ENCODE measurements at regions not wholly inside any gene's neighbourhood (a gene's known extent, or its start where the extent isn't known, plus 50 kb on each side); places are given as distances from the start of the nearest gene placed in this dataset.
"Not testable (repeated sequence)": the region's sequence is repeated elsewhere in the genome, so short reads cannot be mapped to it uniquely, and the experiment has no call there.

DNA sequence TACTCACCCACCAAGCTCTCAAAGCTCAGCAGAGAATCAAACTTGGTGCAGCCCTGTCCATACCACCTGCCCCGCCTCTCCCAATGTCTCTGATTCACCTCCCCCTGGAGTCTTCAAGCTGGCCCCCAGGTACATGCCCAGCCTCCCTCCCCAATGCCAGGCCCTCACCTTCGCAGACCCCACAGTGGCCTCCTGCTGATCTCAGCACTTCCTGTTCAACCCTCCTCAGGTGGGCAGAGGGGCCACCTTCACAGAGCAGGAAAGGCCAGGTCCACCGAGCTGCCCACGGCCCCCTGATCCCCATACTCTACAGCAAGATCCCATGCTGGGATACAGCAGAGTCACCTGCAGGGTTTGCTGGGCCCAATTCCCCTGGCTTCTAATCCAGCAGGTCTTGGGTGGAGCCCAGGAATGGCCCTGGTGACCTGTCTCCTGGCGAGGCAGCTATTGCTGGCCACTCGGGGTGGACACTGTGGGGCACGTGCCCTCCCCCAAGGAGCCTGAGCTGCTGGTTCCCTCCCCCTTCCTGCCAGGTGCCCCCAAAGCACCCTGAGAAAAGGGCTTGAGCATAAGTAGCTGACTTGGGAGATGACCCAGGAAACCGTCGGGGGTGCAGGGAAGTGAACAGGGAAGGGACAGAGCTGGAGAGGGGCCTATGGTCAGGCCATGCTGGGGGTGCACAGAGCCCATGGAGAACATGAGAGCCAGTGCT is 150.7 kb downstream of the BRD1 start:
- no peak for DNase-seq (ENCODE audit: low read depth)

DNA sequence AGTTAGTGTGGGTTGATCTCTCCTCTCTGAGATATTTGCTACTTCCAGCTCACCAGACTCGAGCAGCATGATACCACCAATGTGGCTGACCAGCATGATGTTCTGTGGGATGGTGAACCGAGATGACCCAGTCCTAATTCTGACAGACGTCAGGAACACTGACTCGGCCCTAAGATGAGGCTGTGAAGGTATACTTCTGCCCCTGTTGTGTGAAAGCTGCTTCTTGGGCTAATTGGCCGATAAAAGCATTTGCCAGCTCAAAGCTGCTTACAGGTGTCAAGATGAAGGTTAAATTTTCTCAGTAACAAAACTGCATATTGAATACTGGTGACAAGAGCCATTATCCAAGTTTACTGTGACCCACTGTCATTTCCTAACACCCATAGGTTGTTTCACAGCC is 151.4 kb downstream of the BRD1 start:
- DNase-seq (ENCODE audit: low read depth), result no peak

DNA sequence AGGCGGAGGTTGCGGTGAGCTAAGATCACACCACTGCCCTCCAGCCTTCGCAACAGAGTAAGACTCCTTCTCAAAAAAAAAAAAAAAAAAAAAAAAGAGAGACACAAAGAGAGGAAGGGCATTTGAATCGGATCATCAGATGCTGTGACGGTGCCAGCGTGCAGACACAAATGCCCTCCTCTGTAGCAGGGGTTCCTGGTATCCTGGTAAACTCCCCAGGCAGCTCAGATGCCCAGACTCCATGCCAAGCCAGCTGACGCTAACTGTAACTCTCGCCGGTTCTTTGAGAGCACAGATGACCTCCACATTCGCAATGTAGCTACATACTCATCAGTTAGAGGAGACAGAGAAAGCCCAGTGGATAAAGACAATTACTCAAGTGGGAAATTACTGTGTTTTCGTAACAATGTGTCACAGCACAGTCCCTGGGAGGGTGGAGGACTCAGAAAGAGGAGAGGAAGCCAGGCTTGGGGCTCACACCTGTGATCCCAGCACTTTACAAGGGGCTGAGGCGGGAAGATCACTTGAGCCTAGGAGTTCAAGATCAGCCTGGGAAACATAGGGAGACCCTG is 153.1 kb downstream of the BRD1 start:
- DNase-seq (ENCODE audit: low read depth), result no peak

DNA sequence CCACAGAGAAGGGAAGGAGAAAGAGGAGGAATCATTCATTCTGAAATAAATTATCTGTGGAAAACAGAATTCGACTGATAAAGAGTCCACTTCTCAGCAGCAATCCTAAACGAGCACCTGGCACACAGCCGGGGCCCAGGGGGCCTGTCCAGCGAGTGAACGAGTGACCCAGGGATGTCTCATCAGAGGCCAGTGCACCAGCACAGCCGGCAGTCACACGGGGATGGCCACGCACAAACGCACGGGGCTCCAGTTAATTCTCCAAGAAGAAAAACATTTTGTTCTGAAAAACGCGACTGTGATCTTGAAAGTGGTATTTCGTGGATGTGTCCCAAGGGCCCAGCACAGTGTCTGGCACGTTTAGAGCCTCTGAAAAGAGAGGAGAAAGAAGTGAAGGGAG is 154.6 kb downstream of the BRD1 start:
- no peak for DNase-seq (ENCODE audit: low read depth)

DNA sequence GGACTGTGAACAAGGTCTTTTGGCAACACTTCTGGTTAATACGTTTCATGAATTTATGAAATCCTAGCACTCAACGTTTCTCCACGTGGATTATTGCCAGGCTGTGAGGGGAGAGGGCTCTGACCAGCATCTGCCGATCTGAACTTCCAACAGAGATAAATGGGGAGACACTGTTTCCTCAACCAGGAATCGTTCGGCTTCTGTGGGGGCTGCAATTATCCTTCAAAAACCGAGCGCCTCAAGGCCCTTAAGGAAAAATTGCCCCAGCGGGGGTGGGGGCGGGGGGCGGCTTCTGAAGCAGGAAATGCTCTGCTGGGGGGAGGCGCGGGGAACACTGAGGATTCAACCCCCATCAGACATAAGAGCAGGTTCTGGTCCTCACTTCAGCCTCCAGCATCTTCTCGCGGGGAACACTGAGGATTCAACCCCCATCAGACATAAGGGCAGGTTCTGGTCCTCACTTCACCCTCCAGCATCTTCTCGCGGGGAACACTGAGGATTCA is 155.6 kb downstream of the BRD1 start:
- no peak for DNase-seq (ENCODE audit: low read depth)

DNA sequence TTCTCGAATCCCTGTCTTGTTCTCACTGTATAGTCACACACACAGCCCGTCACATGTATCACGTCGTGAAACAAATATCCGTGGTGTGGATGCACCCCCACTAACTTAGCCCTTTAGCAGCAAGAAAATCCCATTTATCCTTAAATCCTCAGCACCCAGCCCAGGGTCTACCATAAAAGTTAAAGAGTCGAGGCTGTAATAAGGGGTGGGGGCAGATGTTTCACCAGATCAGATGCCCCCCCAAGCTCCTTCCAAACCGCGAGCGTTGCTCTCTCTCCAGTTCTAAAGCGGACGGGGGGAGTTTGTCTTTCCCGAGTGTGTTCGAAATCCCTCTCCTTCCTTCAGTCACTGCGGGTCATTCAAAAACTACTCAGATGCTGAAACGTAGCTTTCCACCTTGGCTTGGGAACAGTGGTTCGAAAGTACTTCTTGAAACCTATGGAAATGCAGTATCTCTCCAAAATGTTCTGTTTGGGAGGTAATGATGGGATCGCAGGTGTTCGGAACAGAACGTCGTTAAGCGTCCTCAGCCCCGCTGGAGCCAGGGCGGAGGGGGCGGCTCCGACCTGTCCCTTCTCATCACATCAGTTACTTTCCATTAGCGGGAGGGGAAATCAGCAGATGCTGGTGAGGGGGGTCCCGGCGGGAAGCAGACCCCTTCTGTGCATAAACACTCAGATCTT is 156.2 kb downstream of the BRD1 start:
- DNase-seq (ENCODE audit: low read depth), result no peak

DNA sequence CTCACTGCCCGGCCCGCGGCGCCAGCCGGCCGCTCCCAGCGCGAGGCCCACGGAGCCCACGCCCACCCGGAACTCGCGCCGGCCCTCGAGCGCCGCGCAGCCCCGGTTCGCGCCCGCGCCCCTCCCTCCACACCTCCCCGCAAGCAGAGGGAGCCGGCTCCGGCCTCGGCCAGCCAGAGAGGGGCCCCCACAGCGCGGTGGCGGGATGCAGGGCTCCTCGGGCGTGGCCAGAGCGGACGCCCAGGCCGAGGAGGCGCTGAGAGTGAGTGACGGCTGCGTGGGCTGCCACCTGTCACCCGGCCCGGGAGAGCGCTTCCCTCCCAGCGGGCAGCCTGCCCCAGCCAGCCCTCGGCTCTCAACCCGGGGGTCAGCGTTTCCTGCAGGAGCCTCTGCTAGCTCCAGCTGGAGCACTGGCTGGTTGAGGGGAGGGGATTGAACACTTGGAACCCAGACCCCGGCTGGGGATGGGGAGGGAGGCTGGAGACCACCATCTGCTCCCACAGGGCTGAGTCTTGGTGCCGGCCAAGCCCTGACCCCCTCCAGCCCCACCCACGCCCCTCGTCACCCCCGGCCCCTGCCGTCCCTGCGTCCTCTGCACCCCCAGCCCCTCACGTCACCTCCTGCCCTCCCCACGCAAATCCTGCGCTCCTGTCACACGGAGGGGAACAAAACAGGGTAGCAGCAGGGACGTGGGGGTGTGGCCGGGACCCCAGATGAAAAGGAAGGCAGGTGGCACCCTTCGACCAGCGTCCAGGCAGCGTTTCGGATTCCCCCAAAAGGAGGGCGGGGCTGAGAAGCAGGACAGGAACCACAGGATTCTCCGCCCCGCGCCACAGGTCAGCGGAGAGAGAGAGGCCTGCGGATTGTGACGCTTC is 157.0 kb downstream of the BRD1 start:
- no peak for DNase-seq (ENCODE audit: low read depth)

DNA sequence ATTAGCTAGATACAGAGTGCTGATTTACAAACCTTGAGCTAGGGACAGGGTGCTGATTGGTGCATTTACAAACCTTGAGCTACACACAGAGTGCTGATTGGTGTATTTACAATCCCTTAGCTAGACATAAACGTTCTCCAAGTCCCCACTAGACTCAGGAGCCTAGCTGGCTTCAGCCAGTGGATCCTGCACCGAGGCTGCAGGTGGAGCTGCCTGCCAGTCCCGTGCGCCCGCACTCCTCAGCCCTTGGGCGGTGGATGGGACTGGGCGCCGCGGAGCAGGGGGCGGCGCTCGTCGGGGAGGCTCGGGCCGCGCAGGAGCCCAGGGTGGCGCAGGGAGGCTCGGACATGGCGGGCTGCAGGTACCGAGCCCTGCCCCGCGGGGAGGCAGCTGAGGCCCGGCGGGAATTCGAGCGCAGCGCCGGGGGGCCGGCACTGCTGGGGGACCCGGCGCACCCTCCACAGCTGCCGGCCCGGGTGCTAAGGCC is 157.7 kb downstream of the BRD1 start:
- not testable (repeated sequence) for DNase-seq (ENCODE audit: low read depth)

DNA sequence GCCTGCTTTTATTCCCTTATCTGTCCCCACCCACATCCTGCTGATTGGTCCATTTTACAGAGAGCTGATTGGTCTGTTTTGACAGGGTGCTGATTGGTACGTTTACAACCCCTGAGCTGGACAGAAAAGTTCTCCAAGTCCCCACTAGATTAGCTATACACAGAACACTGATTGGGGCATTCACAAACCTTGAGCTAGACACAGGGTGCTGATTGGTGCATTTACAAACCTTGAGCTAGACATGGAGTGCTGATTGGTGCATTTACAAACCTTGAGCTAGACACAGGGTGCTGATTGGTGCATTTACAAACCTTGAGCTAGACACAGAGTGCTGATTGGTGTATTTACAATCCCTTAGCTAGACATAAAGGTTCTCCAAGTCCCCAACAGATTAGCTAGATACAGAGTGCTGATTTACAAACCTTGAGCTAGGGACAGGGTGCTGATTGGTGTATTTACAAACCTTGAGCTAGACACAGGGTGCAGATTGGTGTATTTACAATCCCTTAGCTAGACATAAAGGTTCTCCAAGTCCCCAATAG is 158.2 kb downstream of the BRD1 start:
- not testable (repeated sequence) for DNase-seq (ENCODE audit: low read depth)

DNA sequence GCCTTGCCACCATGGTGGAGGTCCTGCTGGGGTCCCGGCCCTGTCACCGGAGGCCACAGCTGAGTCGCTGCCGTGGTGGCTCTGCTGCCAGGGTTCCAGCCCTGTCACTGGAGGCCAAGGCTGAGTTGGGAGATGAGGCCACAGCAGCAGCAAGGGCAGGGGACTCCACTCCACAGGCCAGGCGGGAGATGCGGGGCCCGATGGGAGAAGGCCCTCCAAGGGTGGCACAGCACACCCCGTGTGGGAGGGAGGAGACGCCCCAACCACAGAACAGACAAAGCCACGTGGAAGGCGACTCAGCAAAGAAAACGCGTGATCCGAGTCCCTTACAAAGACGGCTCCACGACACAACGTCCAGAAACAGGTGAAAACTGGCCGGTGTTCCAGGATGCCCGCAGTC is 159.3 kb downstream of the BRD1 start:
- DNase-seq (ENCODE audit: low read depth), result no peak

DNA sequence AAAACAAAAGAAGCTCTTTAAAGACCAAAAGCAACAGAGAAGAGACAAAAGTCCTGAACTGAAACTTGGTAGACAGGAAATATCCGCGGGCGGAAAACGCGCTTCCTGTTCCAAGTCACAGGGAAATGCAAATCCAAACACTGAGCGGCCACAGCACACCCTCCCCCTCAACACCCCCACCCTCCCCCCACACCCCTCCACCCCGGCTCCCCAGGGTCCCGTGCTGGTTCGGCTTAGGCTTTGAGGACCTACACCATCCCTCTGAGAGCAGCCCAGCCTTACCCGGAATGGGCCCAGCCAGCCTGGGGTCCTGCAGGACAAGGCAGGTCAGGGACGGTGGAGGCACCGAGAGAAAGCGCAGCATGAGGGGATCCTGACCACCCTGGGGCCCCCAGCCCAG is 160.4 kb downstream of the BRD1 start:
- no peak for DNase-seq (ENCODE audit: low read depth)

DNA sequence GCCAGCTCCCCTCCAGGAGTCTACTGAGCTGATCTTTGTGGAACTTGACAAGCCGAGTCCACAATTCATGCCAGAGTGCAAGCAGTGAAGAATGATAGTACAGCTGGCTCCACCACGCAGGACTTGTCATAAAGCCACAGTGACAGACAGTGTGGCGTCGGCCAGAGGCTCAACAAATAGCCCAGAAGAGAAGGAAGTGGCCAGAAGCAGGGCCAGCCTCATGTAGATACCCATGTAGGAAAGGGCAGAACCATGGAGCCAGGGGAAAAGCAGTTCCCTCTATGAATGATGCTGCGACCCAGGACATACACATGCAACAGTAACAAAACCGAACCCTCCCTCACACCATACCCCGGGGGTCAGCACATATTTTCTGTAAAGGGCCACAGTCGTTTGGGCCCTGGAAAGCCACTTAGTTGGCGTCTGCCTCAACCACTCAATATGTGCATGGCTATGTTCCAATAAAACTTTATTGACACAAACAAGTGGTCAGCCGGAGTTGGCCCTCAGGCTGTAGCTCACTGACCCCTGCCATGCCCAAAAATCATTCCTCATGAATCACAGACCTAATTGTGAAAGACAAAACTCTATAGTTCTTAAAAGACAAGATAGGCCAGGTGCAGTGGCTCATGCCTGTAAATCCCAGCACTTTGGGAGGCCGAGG is 161.4 kb downstream of the BRD1 start:
- no peak for DNase-seq (ENCODE audit: low read depth)

DNA sequence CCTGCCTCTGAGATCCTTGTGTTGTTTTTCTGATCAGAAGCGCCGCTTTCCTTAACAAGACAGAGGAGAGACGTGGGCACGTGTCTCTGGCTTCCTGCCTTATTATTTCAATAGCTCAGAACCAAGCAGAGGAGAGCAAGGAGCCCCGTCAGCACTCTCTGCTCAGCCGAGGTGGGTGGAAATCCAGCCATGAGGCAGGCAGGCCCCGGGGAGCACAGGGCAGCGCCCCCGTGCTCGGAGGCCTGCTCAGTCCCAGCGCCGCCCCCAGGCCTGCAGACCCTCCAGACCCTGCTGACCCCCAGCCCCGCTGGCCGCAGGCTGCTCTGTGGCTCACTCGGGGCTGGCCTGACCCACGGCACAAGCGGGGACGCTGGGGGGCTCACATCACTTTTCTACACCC is 162.8 kb downstream of the BRD1 start:
- no peak for DNase-seq (ENCODE audit: low read depth)

DNA sequence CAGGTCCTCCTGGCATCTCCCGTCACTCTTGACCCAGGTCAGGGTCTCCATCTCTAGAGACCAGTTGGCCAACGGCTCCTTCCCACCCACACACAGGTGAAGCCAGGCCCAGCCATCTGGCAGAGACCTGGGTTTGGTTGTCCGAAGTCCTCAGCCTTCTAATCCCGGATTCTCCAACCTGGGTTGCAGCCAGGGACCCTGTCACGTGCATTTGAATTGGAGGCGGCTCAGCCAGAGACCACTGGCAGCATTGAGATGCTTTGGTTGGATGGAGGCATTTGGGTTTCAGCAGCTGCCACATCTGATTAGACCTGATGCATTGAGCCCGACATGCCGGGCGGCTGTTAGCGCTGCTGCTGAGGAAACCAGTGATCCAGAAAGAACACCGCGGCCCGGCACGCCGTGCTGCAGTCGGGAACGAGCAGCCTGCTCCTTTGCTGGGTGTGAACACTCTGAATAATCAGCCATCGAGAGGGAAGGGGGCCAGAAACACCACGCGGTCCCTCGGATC is 163.2 kb downstream of the BRD1 start:
- no peak for DNase-seq (ENCODE audit: low read depth)

DNA sequence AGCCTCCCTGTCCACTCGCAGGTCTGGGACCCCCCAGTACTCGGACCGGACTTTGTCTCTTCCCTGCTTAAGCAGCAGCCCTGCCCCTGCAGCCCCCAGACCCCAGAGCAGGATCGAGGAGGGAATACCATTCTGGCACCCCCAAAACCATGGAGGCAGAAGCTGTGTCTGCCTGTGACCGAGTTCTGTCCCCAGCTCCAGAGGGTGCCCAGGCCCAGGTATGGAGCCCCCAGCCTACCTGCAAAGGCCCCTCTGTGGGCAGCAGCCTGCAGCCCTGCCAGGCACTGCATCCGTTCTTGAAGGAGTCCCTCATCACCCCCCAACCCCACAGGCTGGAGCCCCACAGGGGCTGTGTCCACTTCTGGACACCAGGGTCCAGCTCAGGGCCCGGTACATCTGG is 163.8 kb downstream of the BRD1 start:
- no peak for DNase-seq (ENCODE audit: low read depth)

DNA sequence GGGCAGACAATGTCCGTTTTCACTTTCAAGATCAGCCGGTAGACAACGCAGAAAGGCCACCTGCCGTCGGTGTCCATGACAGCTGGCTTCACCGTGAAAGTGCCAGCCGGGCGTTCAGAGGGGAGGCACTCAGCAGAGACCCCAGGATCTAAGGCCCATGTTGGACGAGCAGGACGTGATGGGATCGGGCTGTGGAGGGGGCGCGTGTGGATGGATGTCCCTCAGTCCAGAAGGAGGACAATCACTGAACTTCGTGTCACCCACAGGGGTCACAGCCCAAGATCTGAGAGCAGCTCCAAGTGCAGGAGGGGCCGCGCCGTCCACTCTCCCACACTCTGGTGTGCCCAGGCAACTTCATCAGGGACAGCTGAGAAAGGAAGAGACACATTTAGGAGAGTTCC is 164.4 kb downstream of the BRD1 start:
- DNase-seq (ENCODE audit: low read depth), result no peak

DNA sequence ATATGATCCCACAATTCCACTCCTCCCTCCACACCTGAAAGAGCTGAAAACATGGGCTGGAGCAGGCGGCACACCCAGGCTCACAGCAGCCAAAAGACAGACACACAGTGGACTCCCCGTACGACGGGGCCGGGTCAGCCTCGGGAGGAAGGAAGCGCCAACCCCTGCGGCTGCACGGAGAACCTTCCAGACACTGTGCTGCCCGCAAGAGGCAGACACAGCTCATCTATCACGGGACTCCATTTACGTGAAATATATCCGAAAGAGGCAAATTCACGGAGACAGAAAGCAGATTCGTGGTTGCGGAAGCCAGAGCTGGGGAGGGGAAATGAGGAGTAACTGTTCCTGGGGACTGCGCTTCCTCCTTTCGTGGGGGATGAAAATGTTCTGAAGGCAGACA is 165.0 kb downstream of the BRD1 start:
- DNase-seq (ENCODE audit: low read depth), result no peak

DNA sequence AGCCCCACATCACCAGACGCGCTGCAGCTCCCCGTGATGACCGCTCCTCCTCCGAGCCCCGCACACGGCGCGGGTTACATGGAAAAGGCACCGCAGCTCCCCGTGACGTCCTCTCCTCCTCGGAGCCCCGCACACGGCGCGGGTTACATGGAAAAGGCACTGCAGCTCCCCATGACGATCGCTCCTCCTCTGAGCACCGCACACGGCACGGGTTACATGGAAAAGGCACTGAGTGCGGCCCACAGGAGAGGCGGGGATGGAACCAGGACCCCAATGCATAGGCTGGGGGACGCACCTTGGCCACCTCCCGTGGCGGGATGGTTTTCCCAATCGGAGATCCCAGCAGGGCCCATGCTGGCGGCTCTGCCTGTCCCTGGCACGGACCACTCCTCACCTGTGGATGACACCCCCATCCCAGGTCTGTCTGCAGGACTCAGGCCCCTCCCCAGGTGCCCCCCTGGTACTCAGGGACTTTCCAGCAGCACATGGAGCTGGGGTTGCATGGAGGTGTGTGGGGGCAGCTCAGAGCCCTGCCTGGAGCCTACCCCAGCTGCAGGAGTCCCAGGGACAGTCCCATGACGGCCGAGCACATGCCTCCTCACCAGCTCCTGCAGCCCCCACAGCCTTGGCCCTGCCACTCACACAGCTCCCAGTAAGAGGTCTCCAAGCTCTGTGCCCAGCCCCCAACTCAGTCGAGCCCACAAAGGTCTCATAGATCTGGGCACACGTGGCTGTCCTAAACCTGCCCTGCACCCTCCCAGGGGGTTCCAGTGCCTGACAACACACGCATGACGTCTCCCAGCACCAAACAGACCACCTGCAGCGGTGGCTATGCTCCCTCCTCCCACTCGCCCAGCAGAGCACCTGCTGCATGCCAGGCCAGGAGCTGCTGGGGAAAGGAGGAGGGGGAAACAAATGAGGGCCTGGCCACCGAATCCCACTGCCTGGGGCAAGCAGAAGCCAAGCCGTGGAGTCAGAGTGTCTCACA is 166.6 kb downstream of the BRD1 start:
- no peak for DNase-seq (ENCODE audit: low read depth)

DNA sequence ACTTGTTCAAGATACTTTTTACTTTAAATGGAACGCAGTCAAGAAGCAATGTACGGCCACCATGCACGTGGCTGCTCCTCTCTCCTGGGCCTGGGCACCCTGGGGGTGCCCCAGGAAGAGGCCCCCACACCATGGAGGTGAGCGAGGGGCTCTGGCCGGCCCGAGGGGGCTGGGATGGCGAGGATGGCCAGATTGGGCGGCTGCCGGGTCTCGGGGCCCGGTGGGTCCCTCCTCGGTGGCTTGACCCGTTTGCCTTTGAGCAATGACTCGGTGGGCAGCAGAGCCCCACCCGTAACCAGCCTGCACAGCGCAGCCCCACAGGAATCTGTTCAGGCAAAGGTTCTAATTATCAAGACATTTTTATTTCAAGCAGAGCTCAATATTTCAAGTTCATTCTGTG is 167.4 kb downstream of the BRD1 start:
- no peak for DNase-seq (ENCODE audit: low read depth)

DNA sequence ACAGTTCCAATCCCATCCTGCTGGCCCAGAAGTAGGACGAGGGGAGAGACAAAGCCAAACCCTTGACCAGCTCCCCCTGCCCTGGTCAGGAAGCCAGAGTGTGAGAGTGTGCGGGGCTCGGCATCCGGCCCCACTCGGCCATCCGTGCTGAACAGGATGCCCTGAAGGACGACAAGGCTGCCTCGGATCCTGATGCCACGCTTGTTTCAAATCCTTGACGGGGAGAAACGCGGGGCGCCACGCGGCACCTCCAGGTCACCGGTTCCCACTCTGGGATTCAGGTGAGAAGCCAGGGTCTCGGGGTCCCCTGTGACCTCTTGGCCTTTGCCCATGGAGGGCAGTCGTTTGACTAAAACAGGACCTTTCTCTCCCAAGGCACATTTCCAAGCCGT is 167.8 kb downstream of the BRD1 start:
- no peak for DNase-seq (ENCODE audit: low read depth)
